Retinal pigment epithelial cell (primary cell): ENCODE measurements at regions not wholly inside any gene's neighbourhood (a gene's known extent, or its start where the extent isn't known, plus 50 kb on each side); places are given as distances from the start of the nearest gene placed in this dataset.

Experiments used
- DNase-seq: peaks from one replicate; pipeline ENCODE4 v3.0.0-alpha.2; 2010; ENCODE audit warnings: low read depth
- H3K4me3 ChIP-seq: 2 replicates; pipeline ENCODE4 v1.5.1; 2011; ENCODE audit warnings: mild to moderate bottlenecking, low read length, control low read depth, moderate library complexity
- CTCF ChIP-seq: conservative IDR thresholded peaks from 2 replicates; pipeline ENCODE4 v1.5.1; 2011; ENCODE audit warnings: low read depth, low read length, control low read depth, inconsistent platforms

GRCh38 chr9:117821954-117822353 lies 117.8 kb downstream of the TLR4 start:
- DNase-seq: no peak
- no peak for TF ChIP-seq CTCF
- H3K4me3 ChIP-seq: no peak overlapping the region

- no peak for TF ChIP-seq CTCF
- no peak for DNase-seq
- no peak overlapping the region for H3K4me3 ChIP-seq
Observed at GRCh38 chr9:117823576-117823975, 119.4 kb downstream of the TLR4 start.

GRCh38 chr9:117825609-117826347 lies 121.6 kb downstream of the TLR4 start:
- no peak for TF ChIP-seq CTCF
- H3K4me3 ChIP-seq: no peak overlapping the region
- DNase-seq: no peak

GRCh38 chr9:117826837-117827236 lies 122.6 kb downstream of the TLR4 start:
- no peak for DNase-seq
- TF ChIP-seq CTCF: no peak
- no peak overlapping the region for H3K4me3 ChIP-seq

GRCh38 chr9:117827456-117827855 lies 123.3 kb downstream of the TLR4 start:
- DNase-seq: no peak
- no peak overlapping the region for H3K4me3 ChIP-seq
- TF ChIP-seq CTCF: no peak

- no peak for DNase-seq
- no peak overlapping the region for H3K4me3 ChIP-seq
- TF ChIP-seq CTCF: no peak
Observed at GRCh38 chr9:117828466-117828865, 124.3 kb downstream of the TLR4 start.

GRCh38 chr9:117835798-117836197 lies 131.6 kb downstream of the TLR4 start:
- DNase-seq: no peak
- no peak for TF ChIP-seq CTCF

More at GRCh38 chr9:117835798-117836197, 131.6 kb downstream of the TLR4 start:
- H3K4me3 ChIP-seq: no peak overlapping the region
